HAP-1 (cell line): ENCODE measurements at regions not wholly inside any gene's neighbourhood (a gene's known extent, or its start where the extent isn't known, plus 50 kb on each side); places are given as distances from the start of the nearest gene placed in this dataset.
"Not testable (repeated sequence)": the region's sequence is repeated elsewhere in the genome, so short reads cannot be mapped to it uniquely, and the experiment has no call there.

Experiments used
- DNase-seq, 2 experiments: peaks; one replicate each; pipeline ENCODE4 v3.0.0-alpha.2; 2016 to 2020; ENCODE audit warnings: low spot score in 2 of 2
- H3K27me3 ChIP-seq: fragments of 250-450 bp; sonication (Bioruptor Pico); 2 replicates; pipeline ENCODE4 v1.5.1; 2020; ENCODE audit warnings: low read depth, mild to moderate bottlenecking, moderate library complexity
- H3K36me3 ChIP-seq: fragments of 250-450 bp; sonication (Bioruptor Pico); replicated peaks from 2 replicates; pipeline ENCODE4 v1.5.1; 2020; ENCODE audit warnings: mild to moderate bottlenecking
- H3K4me1 ChIP-seq: fragments of 250-450 bp; sonication (Bioruptor Pico); 2 replicates; pipeline ENCODE4 v1.5.1; 2020; ENCODE audit warnings: mild to moderate bottlenecking
- H3K4me3 ChIP-seq: fragments of 250-450 bp; sonication (Bioruptor Pico); 2 replicates; pipeline ENCODE4 v1.5.1; 2020; ENCODE audit warnings: mild to moderate bottlenecking, moderate library complexity
- H3K9me3 ChIP-seq: fragments of 250-450 bp; sonication (Bioruptor Pico); 2 replicates; pipeline ENCODE4 v1.5.1; 2020; ENCODE audit warnings: mild to moderate bottlenecking, moderate library complexity
- in situ Hi-C: fragments of 300-500 bp; cut with MboI; formaldehyde crosslinking; loops from 3 replicates; pipeline ENCODE4 v1.14.3; 2020; ENCODE audit warnings: low sequenced_read_pairs, inconsistent platforms, mixed read lengths

DNA sequence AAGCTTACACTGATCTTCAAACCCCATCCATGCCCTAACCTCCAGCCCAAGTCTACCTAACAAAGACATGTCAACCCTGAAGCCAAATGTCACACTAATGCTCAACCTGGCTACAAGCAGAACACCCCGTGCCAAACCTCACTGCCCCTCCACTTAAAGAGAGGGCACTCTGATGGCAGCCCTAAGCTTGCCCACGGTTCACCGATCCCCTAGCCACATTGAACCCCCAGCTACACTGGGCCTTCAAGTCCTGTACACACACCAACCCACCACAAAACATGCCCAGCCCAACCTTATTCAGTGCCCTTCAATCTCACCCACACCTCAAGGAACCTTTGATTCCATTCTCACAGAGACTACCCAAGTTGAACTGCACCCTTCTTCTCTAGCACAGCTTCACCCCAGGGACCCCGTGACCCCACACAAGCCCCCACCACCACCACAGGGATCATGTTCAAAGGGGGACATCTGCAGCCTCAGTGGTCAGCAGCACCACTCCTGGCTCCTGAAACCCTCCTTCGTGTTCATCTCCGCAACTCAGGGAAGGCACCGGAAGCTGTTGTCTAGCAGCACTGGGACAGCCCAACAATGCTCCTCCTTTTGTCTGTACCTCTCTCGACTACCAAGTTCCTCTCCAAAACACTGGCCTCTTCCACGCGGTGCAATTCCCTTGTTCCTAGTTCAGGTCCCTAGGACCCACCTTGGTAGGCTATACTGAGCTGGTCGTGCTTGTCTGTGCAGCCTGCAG lies 218.8 kb downstream of the CYP26B1 start:
- H3K9me3 ChIP-seq: no peaks in the 10 kb centered on the region
- no peaks in the 10 kb centered on the region for H3K27me3 ChIP-seq
- H3K36me3 ChIP-seq: no peaks in the 10 kb centered on the region
- DNase-seq: no peak
- in situ Hi-C loops: loop anchor here (5.0 to 25.0 kb wide), 3 partner anchors 223 to 816 kb away; no protein-coding TSS in a partner anchor
- no peak overlapping the region for H3K4me3 ChIP-seq
- no peaks in the 10 kb centered on the region for H3K4me1 ChIP-seq

GRCh38 chr2:71927757-71928715 lies 219.6 kb downstream of the CYP26B1 start:
- H3K4me3 ChIP-seq: no peak overlapping the region
- no peaks in the 10 kb centered on the region for H3K27me3 ChIP-seq
- H3K9me3 ChIP-seq: no peaks in the 10 kb centered on the region
- in situ Hi-C loops: loop anchor here (5.0 to 25.0 kb wide), 3 partner anchors 224 to 817 kb away; no protein-coding TSS in a partner anchor
- no peaks in the 10 kb centered on the region for H3K4me1 ChIP-seq
- DNase-seq: no peak
- H3K36me3 ChIP-seq: no peaks in the 10 kb centered on the region

- in situ Hi-C loops: loop anchor here (5.0 to 25.0 kb wide), 3 partner anchors 225 to 818 kb away; no protein-coding TSS in a partner anchor
- Histone ChIP-seq H3K27me3 (no peaks in the 10 kb centered on the region), H3K4me3 (no peak overlapping the region), H3K9me3 (no peaks in the 10 kb centered on the region), H3K4me1 (no peaks in the 10 kb centered on the region), H3K36me3 (no peaks in the 10 kb centered on the region)
- DNase-seq: no peak
These were observed 220.5 kb downstream of the CYP26B1 start for GRCh38 chr2:71926876-71927756.

DNA sequence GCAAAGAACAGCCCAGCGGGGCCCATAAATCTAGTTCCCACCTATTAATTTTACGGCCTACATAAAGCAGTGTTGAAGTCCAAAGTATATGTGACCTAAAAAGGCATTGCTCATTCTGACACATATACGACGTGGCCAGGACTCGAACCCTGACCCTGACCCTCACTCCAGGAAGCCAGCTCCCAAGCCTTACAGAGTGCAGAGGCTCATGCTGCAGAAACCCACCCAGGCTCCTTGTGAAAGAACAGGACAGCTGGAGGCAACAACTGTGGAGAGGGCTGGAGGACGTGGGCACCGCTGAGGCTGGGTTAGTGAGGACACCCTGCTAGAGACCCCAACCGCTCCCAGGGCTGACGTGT lies 221.6 kb downstream of the CYP26B1 start:
- in situ Hi-C loops: loop anchor here (5.0 to 25.0 kb wide), 3 partner anchors 226 to 819 kb away; no protein-coding TSS in a partner anchor
- no peak overlapping the region for H3K4me3 ChIP-seq
- H3K36me3 ChIP-seq: no peaks in the 10 kb centered on the region
- no peaks in the 10 kb centered on the region for H3K9me3 ChIP-seq
- no peak for DNase-seq
- no peaks in the 10 kb centered on the region for H3K4me1 ChIP-seq
- no peaks in the 10 kb centered on the region for H3K27me3 ChIP-seq

GRCh38 chr2:71925268-71926088 lies 222.2 kb downstream of the CYP26B1 start:
- Histone ChIP-seq H3K9me3 (no peaks in the 10 kb centered on the region), H3K27me3 (no peaks in the 10 kb centered on the region), H3K36me3 (no peaks in the 10 kb centered on the region), H3K4me1 (no peaks in the 10 kb centered on the region), H3K4me3 (no peak overlapping the region)
- in situ Hi-C loops: loop anchor here (5.0 to 25.0 kb wide), 3 partner anchors 227 to 819 kb away; no protein-coding TSS in a partner anchor
- DNase-seq: no peak

GRCh38 chr2:71923887-71924533 lies 223.7 kb downstream of the CYP26B1 start:
- no peaks in the 10 kb centered on the region for H3K9me3 ChIP-seq
- H3K4me1 ChIP-seq: no peaks in the 10 kb centered on the region
- H3K4me3 ChIP-seq: no peak overlapping the region
- no peaks in the 10 kb centered on the region for H3K27me3 ChIP-seq
- DNase-seq: peak; percentile 72 to 80
- no peaks in the 10 kb centered on the region for H3K36me3 ChIP-seq
- in situ Hi-C loops: loop anchor here (10.0 kb wide), 1 partner anchor 821 kb away; no protein-coding TSS in a partner anchor

- Histone ChIP-seq H3K4me3 (no peak overlapping the region), H3K36me3 (no peaks in the 10 kb centered on the region), H3K4me1 (no peaks in the 10 kb centered on the region), H3K9me3 (no peaks in the 10 kb centered on the region; the same call in 1 of the 2 replicates), H3K27me3 (no peaks in the 10 kb centered on the region)
- in situ Hi-C loops: loop anchor here (10.0 kb wide), 1 partner anchor 822 kb away; no protein-coding TSS in a partner anchor
- no peak for DNase-seq
These were observed 224.5 kb downstream of the CYP26B1 start for GRCh38 chr2:71923143-71923525.

DNA sequence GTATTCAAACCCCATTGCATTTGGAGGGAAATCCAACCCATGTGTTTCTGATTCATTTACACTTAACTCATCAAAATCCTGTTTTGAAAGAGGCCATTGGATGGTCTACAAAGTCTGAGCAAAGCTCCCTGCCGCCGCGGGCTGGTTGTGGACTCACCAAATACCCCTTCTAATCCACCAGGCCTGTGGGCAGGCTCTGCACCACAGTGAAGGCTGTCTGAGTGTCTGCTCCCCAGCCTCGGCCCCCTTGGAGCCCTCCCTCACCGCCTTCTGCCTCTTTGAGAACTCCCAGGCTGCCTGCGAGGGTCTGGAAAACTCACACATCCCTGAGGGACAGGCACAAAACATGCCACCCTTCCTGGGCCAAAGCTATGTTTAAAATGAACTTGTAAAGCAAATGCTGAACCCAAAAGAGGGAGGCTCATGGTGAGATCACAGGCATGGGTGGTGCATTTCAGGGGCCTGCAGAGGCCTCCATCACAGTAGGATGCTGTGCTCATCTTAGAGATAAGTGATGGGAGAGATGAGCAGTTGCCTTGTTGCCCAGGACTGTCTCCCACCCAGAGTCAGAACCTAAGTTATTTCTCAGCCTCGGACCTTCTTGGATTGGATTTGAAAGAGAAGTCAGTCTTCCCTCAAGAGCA lies 225.0 kb downstream of the CYP26B1 start:
- H3K27me3 ChIP-seq: no peaks in the 10 kb centered on the region
- H3K36me3 ChIP-seq: no peaks in the 10 kb centered on the region
- no peak for DNase-seq
- H3K9me3 ChIP-seq: no peaks in the 10 kb centered on the region; the same call in 1 of the 2 replicates
- in situ Hi-C loops: loop anchor here (10.0 kb wide), 1 partner anchor 822 kb away; no protein-coding TSS in a partner anchor
- H3K4me1 ChIP-seq: no peaks in the 10 kb centered on the region
- no peak overlapping the region for H3K4me3 ChIP-seq

GRCh38 chr2:71922091-71922490 lies 225.6 kb downstream of the CYP26B1 start:
- H3K4me3 ChIP-seq: no peak overlapping the region
- H3K36me3 ChIP-seq: no peaks in the 10 kb centered on the region
- H3K27me3 ChIP-seq: no peaks in the 10 kb centered on the region
- H3K4me1 ChIP-seq: no peaks in the 10 kb centered on the region
- no peaks in the 10 kb centered on the region; the same call in 1 of the 2 replicates for H3K9me3 ChIP-seq
- no peak for DNase-seq
- in situ Hi-C loops: loop anchor here (10.0 kb wide), 1 partner anchor 823 kb away; no protein-coding TSS in a partner anchor

GRCh38 chr2:71920819-71921218 lies 226.8 kb downstream of the CYP26B1 start:
- not testable (repeated sequence) for H3K36me3 ChIP-seq, H3K27me3 ChIP-seq, H3K4me3 ChIP-seq, H3K4me1 ChIP-seq, H3K9me3 ChIP-seq, DNase-seq
- in situ Hi-C loops: loop anchor here (10.0 kb wide), 1 partner anchor 824 kb away; no protein-coding TSS in a partner anchor

DNA sequence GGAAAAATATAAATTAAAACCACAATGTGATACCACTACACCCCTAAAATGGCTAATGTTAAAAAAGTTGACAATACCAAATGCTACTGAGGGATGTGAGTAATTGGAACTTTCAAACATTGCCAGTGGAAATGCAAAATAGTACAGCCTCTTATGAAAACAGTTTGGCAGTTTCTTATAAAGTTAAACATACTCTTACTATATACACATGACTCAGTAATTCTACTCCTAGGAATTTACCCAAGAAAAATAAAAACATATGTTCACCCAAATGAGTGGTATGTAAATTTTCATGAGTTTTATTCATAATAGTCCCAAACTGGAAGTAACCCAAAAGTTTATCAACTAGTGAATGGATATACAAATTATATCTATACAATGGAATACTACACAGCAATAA lies 228.0 kb downstream of the CYP26B1 start:
- no peaks in the 10 kb centered on the region for H3K4me1 ChIP-seq
- no peaks in the 10 kb centered on the region; the same call in 1 of the 2 replicates for H3K9me3 ChIP-seq
- no peak overlapping the region for H3K4me3 ChIP-seq
- H3K36me3 ChIP-seq: no peaks in the 10 kb centered on the region
- DNase-seq: no peak
- H3K27me3 ChIP-seq: no peaks in the 10 kb centered on the region
- in situ Hi-C loops: loop anchor here (10.0 kb wide), 1 partner anchor 825 kb away; no protein-coding TSS in a partner anchor
